ENCODE measurements at regions not wholly inside any gene's neighbourhood (a gene's known extent, or its start where the extent isn't known, plus 50 kb on each side); places are given as distances from the start of the nearest gene placed in this dataset.

GRCh38 chr12:24224401-24224800 lies 274.9 kb upstream of the SOX5 start:
- DNase-seq: no peak
- peaks cover 5% of the 10 kb centered on the region for H3K9me3 Mint-ChIP-seq (ENCODE audit: low read depth)
- H3K27ac Mint-ChIP-seq: no peak overlapping the region
- no peak overlapping the region for H3K4me3 Mint-ChIP-seq
- no peaks in the 10 kb centered on the region for H3K36me3 Mint-ChIP-seq
- CTCF ChIA-PET: no interaction called here
- H3K4me1 Mint-ChIP-seq: peaks cover 2% of the 10 kb centered on the region
- H3K27me3 Mint-ChIP-seq: no peaks in the 10 kb centered on the region
- no peak for ATAC-seq

GRCh38 chr12:24223926-24224325 lies 274.5 kb upstream of the SOX5 start:
- Mint-ChIP-seq H3K27ac (no peak overlapping the region), H3K27me3 (no peaks in the 10 kb centered on the region), H3K4me3 (no peak overlapping the region), H3K4me1 (peaks cover 2% of the 10 kb centered on the region), H3K9me3 (ENCODE audit: low read depth) (peaks cover 5% of the 10 kb centered on the region), H3K36me3 (no peaks in the 10 kb centered on the region)
- ATAC-seq: no peak
- CTCF ChIA-PET: no interaction called here
- DNase-seq: no peak

GRCh38 chr12:24222968-24223367 lies 273.5 kb upstream of the SOX5 start:
- no peak overlapping the region for H3K4me3 Mint-ChIP-seq
- H3K27ac Mint-ChIP-seq: no peak overlapping the region

GRCh38 chr12:24212496-24212895 lies 263.0 kb upstream of the SOX5 start:
- Mint-ChIP-seq H3K4me1 (no peaks in the 10 kb centered on the region), H3K9me3 (ENCODE audit: low read depth) (peaks cover 4% of the 10 kb centered on the region), H3K4me3 (no peak overlapping the region), H3K27me3 (no peaks in the 10 kb centered on the region), H3K36me3 (peaks cover 1% of the 10 kb centered on the region), H3K27ac (no peak overlapping the region)
- ATAC-seq (no peak), DNase-seq (no peak)
- CTCF ChIA-PET: interaction anchor here (0.9 kb wide), 1 partner anchor 654 kb away, joined by 3 read pairs; no protein-coding TSS in a partner anchor

More at GRCh38 chr12:24222968-24223367, 273.5 kb upstream of the SOX5 start:
- Mint-ChIP-seq H3K9me3 (ENCODE audit: low read depth) (peaks cover 5% of the 10 kb centered on the region), H3K27me3 (no peaks in the 10 kb centered on the region), H3K4me1 (peaks cover 2% of the 10 kb centered on the region), H3K36me3 (no peaks in the 10 kb centered on the region)
- ATAC-seq (no peak), DNase-seq (no peak)
- CTCF ChIA-PET: no interaction called here

- H3K36me3 Mint-ChIP-seq: no peaks in the 10 kb centered on the region
- no peak overlapping the region for H3K27ac Mint-ChIP-seq
- ATAC-seq (no peak), DNase-seq (no peak)
- CTCF ChIA-PET: no interaction called here
- H3K4me1 Mint-ChIP-seq: no peaks in the 10 kb centered on the region
- no peaks in the 10 kb centered on the region for H3K9me3 Mint-ChIP-seq (ENCODE audit: low read depth)
- no peak overlapping the region for H3K4me3 Mint-ChIP-seq
- no peaks in the 10 kb centered on the region for H3K27me3 Mint-ChIP-seq
Measured at GRCh38 chr12:24206621-24207020, 257.2 kb upstream of the SOX5 start.

GRCh38 chr12:24201258-24201970 lies 251.9 kb upstream of the SOX5 start:
- no peak overlapping the region for H3K4me3 Mint-ChIP-seq
- no peaks in the 10 kb centered on the region for H3K36me3 Mint-ChIP-seq
- no peaks in the 10 kb centered on the region for H3K4me1 Mint-ChIP-seq
- CTCF ChIA-PET: no interaction called here
- no peak overlapping the region for H3K27ac Mint-ChIP-seq
- no peaks in the 10 kb centered on the region for H3K27me3 Mint-ChIP-seq
- H3K9me3 Mint-ChIP-seq (ENCODE audit: low read depth): no peaks in the 10 kb centered on the region
- ATAC-seq: no peak
- no peak for DNase-seq

- DNase-seq (no peak), ATAC-seq (no peak)
- Mint-ChIP-seq H3K9me3 (ENCODE audit: low read depth) (no peaks in the 10 kb centered on the region), H3K36me3 (no peaks in the 10 kb centered on the region), H3K27ac (no peak overlapping the region), H3K27me3 (no peaks in the 10 kb centered on the region), H3K4me3 (no peak overlapping the region), H3K4me1 (no peaks in the 10 kb centered on the region)
- CTCF ChIA-PET: no interaction called here
Measured at GRCh38 chr12:24200010-24200409, 250.5 kb upstream of the SOX5 start.

GRCh38 chr12:24198936-24199671 lies 249.6 kb upstream of the SOX5 start:
- ATAC-seq (no peak), DNase-seq (no peak)
- Mint-ChIP-seq H3K4me3 (no peak overlapping the region), H3K36me3 (no peaks in the 10 kb centered on the region), H3K4me1 (no peaks in the 10 kb centered on the region), H3K27ac (no peak overlapping the region), H3K9me3 (ENCODE audit: low read depth) (no peaks in the 10 kb centered on the region), H3K27me3 (no peaks in the 10 kb centered on the region)
- CTCF ChIA-PET: no interaction called here

GRCh38 chr12:24198070-24198469 lies 248.6 kb upstream of the SOX5 start:
- Mint-ChIP-seq H3K9me3 (ENCODE audit: low read depth) (no peaks in the 10 kb centered on the region), H3K27me3 (no peaks in the 10 kb centered on the region), H3K36me3 (no peaks in the 10 kb centered on the region), H3K27ac (no peak overlapping the region), H3K4me1 (no peaks in the 10 kb centered on the region), H3K4me3 (no peak overlapping the region)
- ATAC-seq (no peak), DNase-seq (no peak)
- CTCF ChIA-PET: no interaction called here

- DNase-seq: no peak
- CTCF ChIA-PET: no interaction called here
- ATAC-seq: no peak
- H3K36me3 Mint-ChIP-seq: no peaks in the 10 kb centered on the region
- no peak overlapping the region for H3K27ac Mint-ChIP-seq
- H3K27me3 Mint-ChIP-seq: no peaks in the 10 kb centered on the region
- no peaks in the 10 kb centered on the region for H3K4me1 Mint-ChIP-seq
- no peak overlapping the region for H3K4me3 Mint-ChIP-seq
- H3K9me3 Mint-ChIP-seq (ENCODE audit: low read depth): no peaks in the 10 kb centered on the region
Measured at GRCh38 chr12:24197532-24197931, 248.1 kb upstream of the SOX5 start.

GRCh38 chr12:24195063-24195462 lies 245.6 kb upstream of the SOX5 start:
- Mint-ChIP-seq H3K9me3 (ENCODE audit: low read depth) (no peaks in the 10 kb centered on the region), H3K27ac (no peak overlapping the region), H3K4me1 (no peaks in the 10 kb centered on the region), H3K36me3 (no peaks in the 10 kb centered on the region), H3K4me3 (no peak overlapping the region), H3K27me3 (no peaks in the 10 kb centered on the region)
- CTCF ChIA-PET: no interaction called here
- DNase-seq (no peak), ATAC-seq (no peak)

- H3K36me3 Mint-ChIP-seq: no peaks in the 10 kb centered on the region
- no peak for ATAC-seq
- no peak overlapping the region for H3K4me3 Mint-ChIP-seq
- no peaks in the 10 kb centered on the region for H3K4me1 Mint-ChIP-seq
- no peak for DNase-seq
- H3K27me3 Mint-ChIP-seq: no peaks in the 10 kb centered on the region
- CTCF ChIA-PET: no interaction called here
- no peaks in the 10 kb centered on the region for H3K9me3 Mint-ChIP-seq (ENCODE audit: low read depth)
- H3K27ac Mint-ChIP-seq: no peak overlapping the region
Measured at GRCh38 chr12:24191117-24191516, 241.6 kb upstream of the SOX5 start.

- Mint-ChIP-seq H3K4me3 (no peak overlapping the region), H3K9me3 (ENCODE audit: low read depth) (no peaks in the 10 kb centered on the region), H3K4me1 (no peaks in the 10 kb centered on the region), H3K27me3 (no peaks in the 10 kb centered on the region), H3K36me3 (no peaks in the 10 kb centered on the region), H3K27ac (no peak overlapping the region)
- no peak for ATAC-seq
- CTCF ChIA-PET: no interaction called here
- DNase-seq: no peak
Measured at GRCh38 chr12:24185782-24186181, 236.3 kb upstream of the SOX5 start.

GRCh38 chr12:24177889-24178288 lies 228.4 kb upstream of the SOX5 start:
- no peaks in the 10 kb centered on the region for H3K27me3 Mint-ChIP-seq
- no peaks in the 10 kb centered on the region for H3K4me1 Mint-ChIP-seq
- CTCF ChIA-PET: no interaction called here
- no peak for ATAC-seq
- H3K27ac Mint-ChIP-seq: no peak overlapping the region
- DNase-seq: no peak
- no peaks in the 10 kb centered on the region for H3K36me3 Mint-ChIP-seq
- H3K4me3 Mint-ChIP-seq: no peak overlapping the region
- H3K9me3 Mint-ChIP-seq (ENCODE audit: low read depth): no peaks in the 10 kb centered on the region
